Stimulated activated CD4-positive, alpha-beta T cell treated with anti-CD3 and anti-CD28 coated beads, Interleukin-2, amount 100 ng/mL, for 24 hours (primary cell): ENCODE measurements at regions not wholly inside any gene's neighbourhood (a gene's known extent, or its start where the extent isn't known, plus 50 kb on each side); places are given as distances from the start of the nearest gene placed in this dataset.

Experiments used
- DNase-seq, 2 donors: peaks; one replicate each; pipeline ENCODE4 v3.0.0-alpha.2; 2020

DNA sequence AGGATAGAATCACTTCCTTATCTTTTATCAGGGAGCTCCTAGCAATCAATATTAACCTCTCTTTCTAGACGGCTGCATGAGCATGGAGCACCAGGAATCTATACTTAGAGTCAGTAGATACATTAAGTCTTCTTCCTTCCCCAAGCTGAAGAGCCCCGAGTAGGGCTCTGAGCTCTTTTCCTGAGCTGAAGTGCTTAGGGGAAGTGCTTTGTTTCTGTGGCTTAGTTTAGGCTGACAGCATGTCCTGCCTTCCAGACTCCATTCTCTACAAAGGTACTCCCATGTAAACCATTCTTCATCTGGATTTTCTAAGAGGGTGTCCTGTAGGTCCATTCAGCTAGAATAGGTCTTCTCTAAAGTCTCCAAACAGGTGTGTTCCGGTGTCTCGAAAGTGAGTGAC, 127.5 kb upstream of the AFF2 start:
- DNase-seq = no peak

DNA sequence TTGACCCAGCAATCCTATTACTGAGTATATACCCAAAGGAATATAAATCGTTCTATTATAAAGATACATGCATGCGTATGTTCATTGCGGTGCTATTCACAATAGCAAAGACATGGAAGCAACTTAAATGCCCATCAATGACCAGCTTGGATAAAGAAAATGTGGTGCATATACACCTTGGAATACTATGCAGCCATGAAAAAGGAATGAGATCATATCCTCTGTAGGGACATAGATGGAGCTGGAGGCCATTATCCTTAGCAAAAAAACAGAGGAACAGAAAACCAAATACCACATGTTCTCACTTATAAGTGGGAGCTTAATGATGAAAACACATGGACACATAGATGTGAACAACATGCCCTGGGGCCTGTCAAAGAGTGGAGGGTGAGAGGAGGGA, 124.1 kb upstream of the AFF2 start:
- no peak for DNase-seq

DNA sequence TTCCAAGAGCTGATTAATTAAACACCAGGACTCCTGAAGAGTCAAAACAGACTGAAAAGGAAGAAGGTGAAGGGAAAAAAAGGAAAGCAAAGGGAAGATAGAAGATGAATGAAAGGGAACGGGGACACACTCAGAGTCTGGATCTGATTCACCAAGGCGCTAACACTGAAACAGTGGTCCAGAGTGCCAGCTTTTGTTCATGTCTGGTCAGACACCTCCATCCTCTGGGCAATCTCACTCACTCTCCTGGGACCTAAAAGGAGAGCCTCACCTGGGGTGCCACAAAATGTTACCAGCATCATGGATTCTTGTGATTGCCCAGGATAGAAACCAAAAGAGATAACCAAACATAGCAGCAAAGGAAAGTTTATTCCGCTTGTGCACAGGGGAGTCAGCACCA, 120.3 kb upstream of the AFF2 start:
- no peak for DNase-seq

DNA sequence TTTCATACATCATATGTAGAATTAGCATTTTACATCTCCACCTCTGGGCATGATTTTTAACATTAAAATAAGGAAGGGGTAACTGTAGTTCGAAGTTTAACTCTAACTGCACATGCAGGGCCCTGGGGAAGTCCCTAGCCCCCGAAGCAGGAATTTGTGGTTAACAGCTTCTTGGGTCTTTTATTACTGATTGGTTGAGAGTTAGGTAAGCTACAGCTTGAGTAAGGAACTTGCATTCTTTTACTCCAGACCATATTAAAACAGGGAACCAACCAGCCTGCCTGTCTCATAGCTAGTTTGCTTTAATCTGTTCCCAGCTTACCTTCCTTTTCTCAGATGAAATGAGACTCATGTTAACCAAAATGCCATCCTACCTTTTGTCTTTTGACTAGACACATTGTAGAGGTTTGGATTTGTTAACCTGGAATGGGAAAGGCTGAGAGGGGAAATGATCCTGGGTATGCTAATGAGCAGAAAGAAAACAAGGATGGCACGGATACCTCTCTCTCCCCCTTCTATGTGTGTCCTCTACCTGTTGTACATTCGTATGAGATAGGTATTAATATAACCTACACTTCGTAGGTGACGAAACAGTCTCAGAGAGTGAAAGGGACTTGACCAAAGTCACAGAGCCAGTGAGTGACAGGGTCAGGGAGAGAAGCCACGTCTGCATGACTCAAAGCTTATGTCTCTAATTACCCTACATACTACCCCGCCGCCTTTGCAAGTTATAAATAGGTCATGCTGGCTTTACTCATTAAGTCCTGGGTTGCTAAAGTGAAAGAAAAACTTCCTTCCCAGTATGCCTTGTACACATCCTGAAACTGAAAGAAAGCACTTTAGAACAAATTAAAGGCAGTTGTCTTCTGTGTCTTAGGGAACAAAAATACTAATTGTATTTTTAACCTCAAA, 119.5 kb upstream of the AFF2 start:
- DNase-seq = peak; percentile 27 to 55

DNA sequence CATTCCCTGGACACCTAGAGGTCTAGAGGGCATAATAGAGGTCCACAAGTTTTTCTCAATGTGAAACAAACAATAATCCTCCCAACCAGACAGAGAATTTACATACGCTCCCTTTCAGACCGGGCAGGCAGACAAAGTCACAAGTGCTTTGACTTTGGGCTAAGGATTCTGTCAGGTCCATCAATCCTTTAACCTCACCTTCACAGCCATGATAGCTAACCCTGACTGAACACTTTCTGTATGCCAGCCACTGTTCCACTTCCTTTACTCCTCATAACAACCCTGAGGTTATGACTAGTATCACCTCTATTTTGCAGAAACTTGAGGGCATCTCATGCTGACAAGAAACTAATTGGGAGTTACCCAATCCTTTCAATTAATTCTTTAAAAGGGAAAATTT, 118.8 kb upstream of the AFF2 start:
- DNase-seq = no peak

DNA sequence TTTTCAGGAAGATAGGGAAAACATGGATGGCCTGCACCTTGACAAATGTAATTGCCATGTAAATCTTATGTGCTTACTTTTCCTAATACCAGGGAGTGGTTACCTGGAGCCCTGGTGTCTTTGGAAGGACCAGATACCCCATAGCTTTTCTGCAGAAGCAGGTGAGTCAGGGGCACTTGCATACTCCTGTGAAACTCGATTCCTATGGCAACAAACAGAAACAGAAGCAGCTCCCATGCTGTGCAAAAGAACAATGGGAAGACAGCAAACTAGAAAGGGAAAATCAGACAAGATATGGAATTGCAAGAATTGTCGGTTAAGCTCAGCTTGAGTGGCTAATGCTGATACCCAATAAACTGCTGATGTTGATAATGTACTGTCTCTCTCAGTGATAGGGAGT, 117.4 kb upstream of the AFF2 start:
- DNase-seq = no peak

DNA sequence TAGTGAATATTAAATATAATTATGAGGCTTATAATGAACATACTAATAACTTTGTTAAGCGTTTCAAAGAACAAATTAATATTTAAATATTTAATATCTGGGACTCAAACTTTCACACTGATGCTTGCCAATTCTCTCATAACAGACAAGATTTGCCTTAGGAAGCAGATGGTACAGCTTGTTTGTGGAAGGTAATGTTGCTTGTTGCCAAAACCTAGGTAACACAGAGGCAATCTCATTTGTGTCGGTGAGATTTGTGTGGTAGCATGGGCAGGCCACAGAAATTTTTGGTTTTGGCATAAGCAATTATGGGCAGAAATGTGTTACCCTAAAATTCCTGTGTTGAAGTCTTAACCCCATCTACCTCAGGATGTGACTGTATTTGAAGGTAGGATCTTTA, 114.9 kb upstream of the AFF2 start:
- no peak for DNase-seq

DNA sequence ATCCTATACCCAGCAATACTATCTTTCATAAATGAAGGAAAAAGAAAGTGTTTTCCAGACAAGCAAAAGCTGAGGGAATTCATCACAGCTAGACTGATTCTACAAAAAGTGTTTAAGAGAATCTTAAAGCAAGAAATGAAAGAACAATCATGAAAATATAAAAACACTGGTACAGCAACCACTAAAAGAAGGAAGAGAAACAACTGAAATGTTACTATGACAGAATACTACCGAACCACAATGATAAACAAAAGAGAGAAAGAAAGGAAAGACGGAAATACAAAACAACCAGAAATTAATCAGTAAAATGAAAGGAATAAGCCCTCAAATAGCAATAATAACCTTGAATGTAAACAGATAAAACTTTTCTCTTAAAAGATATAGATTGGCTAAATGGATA, 110.8 kb upstream of the AFF2 start:
- DNase-seq = no peak

DNA sequence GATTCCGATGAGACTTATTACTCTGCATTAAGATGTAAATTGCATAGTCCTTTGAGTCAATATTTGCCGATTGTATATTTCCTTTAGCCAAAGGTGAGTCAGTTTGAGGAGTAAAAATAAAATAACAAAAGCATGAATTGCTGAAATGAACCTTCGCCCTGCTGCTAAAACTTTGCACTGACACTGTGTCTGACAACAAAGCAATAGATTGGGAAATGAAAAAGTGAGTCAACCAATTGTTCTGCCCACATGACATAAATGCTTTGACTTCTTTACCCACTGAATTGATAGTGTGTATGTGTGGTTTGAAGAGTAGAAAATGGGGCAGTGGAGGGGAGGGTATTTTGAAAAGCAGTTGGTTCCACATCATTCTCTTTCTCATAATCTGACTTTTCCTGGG, 88.4 kb upstream of the AFF2 start:
- no peak for DNase-seq

DNA sequence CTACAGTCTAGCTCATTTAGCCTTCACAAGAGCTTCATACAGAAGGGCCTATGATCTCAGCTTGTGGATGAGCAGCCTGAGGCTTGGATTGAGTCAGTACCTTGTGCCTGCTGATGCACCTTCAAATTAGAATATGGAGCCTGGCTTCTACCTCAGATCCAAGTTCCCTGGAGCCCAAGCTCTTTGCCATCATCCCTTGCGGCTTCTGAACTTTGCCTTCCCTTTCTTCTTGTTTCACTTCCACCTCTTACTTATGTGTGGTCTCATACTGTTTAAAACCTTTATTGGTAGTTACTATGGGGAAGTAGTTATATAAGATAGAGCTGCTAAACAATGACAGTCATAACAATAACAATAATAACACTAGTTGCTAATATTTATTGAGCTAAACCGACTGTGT, 84.3 kb upstream of the AFF2 start:
- DNase-seq = no peak

DNA sequence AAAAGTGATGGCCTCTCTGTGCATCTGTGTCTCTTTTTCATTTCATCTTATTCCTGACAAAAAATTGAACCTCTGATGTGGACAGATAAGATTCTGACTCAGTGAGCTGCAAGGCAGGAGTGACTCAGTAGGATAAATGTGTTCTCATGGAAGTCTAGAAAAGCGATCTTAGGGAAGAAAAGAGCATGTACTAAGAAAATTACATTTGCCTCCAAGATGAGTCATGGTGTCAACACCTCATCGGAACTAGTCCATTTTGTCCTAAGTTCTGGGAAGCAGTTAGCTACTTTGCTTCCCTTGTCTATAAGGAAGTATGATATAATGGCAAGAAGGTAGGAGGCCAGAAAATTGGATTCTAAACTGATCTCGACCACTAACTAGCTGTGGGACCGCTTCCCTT, 83.5 kb upstream of the AFF2 start:
- DNase-seq = no peak

DNA sequence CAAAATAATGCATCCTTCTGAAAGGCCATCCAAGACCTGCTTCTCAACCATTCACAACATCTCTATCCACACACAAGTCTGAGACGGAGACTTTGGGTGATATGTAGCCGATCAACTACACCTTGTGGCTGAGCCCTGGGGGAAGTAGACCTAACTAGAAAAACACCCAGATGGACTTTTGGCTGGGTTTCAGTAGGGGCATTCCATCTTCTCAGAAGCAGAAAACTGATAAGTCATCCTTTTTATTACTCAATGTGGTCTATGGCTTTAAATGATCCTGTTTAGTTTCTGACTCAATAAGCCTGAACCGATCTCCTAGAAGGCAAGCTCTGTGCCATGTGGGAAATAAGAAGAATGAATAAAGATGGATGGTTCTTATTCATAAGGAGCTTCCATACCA, 82.5 kb upstream of the AFF2 start:
- no peak for DNase-seq

DNA sequence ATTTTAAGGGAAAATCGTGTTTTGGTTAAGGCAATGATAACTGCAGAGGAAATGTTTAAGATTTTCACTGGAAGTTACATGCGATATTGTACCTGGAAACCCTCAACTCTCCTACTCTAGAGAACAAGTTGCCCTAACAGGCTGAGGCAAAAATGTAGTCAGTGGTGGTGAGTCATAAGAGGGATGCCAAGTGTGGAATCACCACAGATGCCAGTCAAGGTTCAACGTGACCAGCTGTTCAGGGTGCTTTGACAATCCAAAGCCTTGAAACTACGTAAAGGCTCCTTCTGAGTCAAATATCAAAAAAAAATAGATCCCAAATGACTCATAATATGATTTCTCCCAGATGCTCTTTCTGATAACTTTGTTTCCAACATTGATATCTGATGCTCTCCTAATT, 77.9 kb upstream of the AFF2 start:
- DNase-seq = no peak

DNA sequence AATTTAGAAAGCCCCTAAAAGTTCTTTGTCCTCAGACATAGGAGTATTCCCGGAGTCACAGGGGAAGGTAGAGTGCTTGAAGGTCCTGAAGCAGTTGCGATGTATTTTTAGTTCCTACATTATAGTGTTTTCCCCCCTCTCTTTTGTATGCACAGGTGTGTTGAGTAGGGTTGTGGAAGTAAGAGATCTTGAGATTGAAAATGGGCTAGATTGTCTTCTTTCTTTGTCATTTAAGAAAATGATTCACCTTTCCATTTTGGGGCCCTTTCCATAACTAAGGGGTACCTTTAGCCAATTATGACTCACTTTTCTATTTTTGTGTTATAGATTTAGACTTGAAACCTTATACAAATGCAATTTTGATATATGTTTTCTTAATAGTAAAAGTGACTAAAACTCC, 75.8 kb upstream of the AFF2 start:
- no peak for DNase-seq

DNA sequence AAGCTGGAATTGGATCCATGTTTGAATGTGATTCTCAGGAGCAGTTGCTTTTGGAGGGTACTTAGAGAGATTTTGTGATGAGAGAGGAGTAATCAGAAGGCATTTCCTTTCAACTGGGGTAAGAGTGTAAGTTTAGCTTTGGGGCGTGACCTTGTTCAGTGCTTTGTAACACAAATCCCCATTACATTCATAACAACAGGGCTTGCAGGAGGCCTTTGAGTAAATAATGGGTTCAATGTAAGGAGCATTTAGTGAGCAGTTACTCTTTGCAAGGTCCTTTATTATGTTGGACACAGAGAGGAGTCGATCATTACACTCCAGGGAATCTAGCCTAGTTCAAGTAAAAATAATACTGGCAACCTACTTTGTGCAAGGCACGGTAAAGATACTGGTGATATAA, 74.0 kb upstream of the AFF2 start:
- no peak for DNase-seq

DNA sequence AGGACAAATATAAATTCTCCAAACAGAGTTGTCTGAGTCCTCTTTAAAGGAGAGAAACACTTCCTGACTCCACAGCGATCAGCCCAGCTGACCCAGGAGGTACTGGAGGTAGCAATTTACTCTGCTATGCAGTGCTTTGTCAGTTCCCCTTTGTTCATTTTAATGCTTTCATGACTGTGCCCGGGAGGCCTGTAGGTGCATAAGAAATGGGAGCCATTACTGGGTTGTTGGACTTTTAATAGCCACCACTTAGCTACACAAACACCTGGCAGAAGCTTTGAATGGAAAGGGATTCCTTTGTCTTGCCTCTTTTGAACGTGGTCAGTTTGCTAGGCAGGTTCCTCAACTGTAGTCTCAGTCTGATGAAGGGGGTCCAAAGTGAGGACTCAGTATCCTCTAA, 59.0 kb upstream of the AFF2 start:
- DNase-seq = no peak

DNA sequence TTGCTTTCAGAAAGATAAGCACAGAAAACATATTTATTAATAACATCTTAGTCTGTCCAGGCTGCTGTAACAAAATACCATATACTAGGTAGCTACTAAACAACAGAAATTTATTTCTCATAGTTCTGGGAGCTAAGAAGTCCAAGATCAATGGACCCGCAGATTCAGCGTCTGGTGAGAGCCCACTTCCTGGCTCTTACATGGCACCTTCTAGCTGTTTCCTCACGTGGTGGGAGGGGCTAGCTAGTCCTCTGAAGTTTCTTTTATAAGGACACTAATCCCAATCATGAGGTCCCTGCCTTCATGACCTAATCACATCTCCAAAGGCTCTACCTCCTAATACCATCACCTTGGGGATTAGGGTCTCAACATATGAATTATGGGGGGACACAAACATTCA, 57.2 kb upstream of the AFF2 start:
- no peak for DNase-seq

DNA sequence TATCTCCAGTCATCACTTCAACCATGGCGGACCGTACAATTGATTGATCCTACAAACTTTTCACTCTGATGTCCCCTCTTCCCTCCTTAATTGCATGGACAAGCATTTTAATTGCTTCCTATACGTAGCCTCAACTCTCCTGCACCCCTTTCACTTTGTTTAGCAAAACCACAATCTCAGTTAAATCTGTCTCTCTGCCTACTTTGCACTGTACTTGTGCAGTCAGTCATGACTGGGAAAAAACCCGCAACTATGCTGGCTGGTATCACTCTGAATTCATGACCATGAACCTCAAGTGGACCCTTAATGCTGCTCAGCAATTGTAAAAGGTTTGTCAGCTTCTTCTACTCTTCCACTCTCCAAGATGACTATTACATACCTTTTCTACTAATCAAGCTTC, 51.7 kb upstream of the AFF2 start:
- no peak for DNase-seq
